HG02981 (cell line): ENCODE measurements at regions not wholly inside any gene's neighbourhood (a gene's known extent, or its start where the extent isn't known, plus 50 kb on each side); places are given as distances from the start of the nearest gene placed in this dataset.
"Not testable (repeated sequence)": the region's sequence is repeated elsewhere in the genome, so short reads cannot be mapped to it uniquely, and the experiment has no call there.

Experiments used
- ATAC-seq: cut with Tn5 transposase; IDR thresholded peaks from one replicate; pipeline ENCODE4 v1.9.1; 2021; ENCODE audit warnings: mild to moderate bottlenecking, moderate library complexity; ENCODE audit not compliant: unreplicated experiment

- ATAC-seq = no peak
Measured at GRCh38 chr1:198932351-198932991, 293.6 kb downstream of the PTPRC start.

- no peak for ATAC-seq
Measured at GRCh38 chr1:198933515-198934222, 294.8 kb downstream of the PTPRC start.

- no peak for ATAC-seq
Measured at GRCh38 chr1:198934426-198934825, 295.6 kb downstream of the PTPRC start.

- ATAC-seq = peak; percentile 21
Measured at GRCh38 chr1:198934901-198935305, 296.1 kb downstream of the PTPRC start.

GRCh38 chr1:198935306-198935921, 296.6 kb downstream of the PTPRC start:
- ATAC-seq = peak; percentile 35

- ATAC-seq = no peak
Measured at GRCh38 chr1:198936371-198937083, 297.7 kb downstream of the PTPRC start.

GRCh38 chr1:198937231-198938031, 298.6 kb downstream of the PTPRC start:
- peak; percentile 88 for ATAC-seq

- ATAC-seq = no peak
Measured at GRCh38 chr1:198939286-198939685, 300.4 kb downstream of the PTPRC start.

- no peak for ATAC-seq
Measured at GRCh38 chr1:198939956-198940355, 301.1 kb downstream of the PTPRC start.

GRCh38 chr1:198942466-198942865, 303.6 kb downstream of the PTPRC start:
- ATAC-seq = no peak

GRCh38 chr1:198943484-198944187, 304.8 kb downstream of the PTPRC start:
- ATAC-seq = no peak

- no peak for ATAC-seq
Measured at GRCh38 chr1:198947456-198947855, 308.6 kb downstream of the PTPRC start.

- ATAC-seq = no peak
Measured at GRCh38 chr1:198948895-198949659, 310.2 kb downstream of the PTPRC start.

GRCh38 chr1:198950036-198950435, 311.2 kb downstream of the PTPRC start:
- no peak for ATAC-seq

GRCh38 chr1:198955085-198955484, 316.2 kb downstream of the PTPRC start:
- ATAC-seq = no peak

GRCh38 chr1:198957044-198957443, 318.2 kb downstream of the PTPRC start:
- ATAC-seq = no peak

- no peak for ATAC-seq
Measured at GRCh38 chr1:198959032-198959431, 320.2 kb downstream of the PTPRC start.

GRCh38 chr1:198959676-198960075, 320.8 kb downstream of the PTPRC start:
- no peak for ATAC-seq

- not testable (repeated sequence) for ATAC-seq
Measured at GRCh38 chr1:198963796-198964195, 325.0 kb downstream of the PTPRC start.
